Common myeloid progenitor, CD34-positive (primary cell): ENCODE measurements at regions not wholly inside any gene's neighbourhood (a gene's known extent, or its start where the extent isn't known, plus 50 kb on each side); places are given as distances from the start of the nearest gene placed in this dataset.
"Not testable (repeated sequence)": the region's sequence is repeated elsewhere in the genome, so short reads cannot be mapped to it uniquely, and the experiment has no call there.

Experiments
- CTCF ChIA-PET: fragments of 350-600 bp; sonication (Branson Sonifier 250); formaldehyde crosslinking; loops from one replicate; lab custom pipeline; 2021; ENCODE audit warnings: antibody characterized with exemption; lab: Charles Lee
- POLR2A ChIA-PET: fragments of 350-600 bp; sonication (Branson Sonifier 250); formaldehyde crosslinking; loops from one replicate; lab custom pipeline; 2021; ENCODE audit warnings: antibody characterized with exemption; lab: Charles Lee
- DNase-seq, 3 donors: peaks; one replicate each; pipeline versions ENCODE4 v3.0.0 to v3.0.0-alpha.2; 2013
- H3K27ac ChIP-seq, 2 experiments: 1 replicate in 1 of 2; 2 replicates in 1 of 2; pipeline ENCODE4 v1.7.0; 2013; ENCODE audit warnings: inconsistent platforms in 2 of 2, low read length in 2 of 2, mild to moderate bottlenecking in 2 of 2, low read depth in 1 of 2, moderate library complexity in 1 of 2; ENCODE audit not compliant: severe bottlenecking in 2 of 2, insufficient read depth in 1 of 2, poor library complexity in 1 of 2
- H3K27me3 ChIP-seq, 5 experiments: replicated peaks in 2 of 5; 1 replicate in 3 of 5; 2 replicates in 2 of 5; pipeline versions ENCODE4 v1.6.1 to v1.7.0; 2013; ENCODE audit warnings: low read length in 4 of 5, mild to moderate bottlenecking in 2 of 5, moderate library complexity in 2 of 5, inconsistent platforms in 1 of 5; ENCODE audit not compliant: insufficient read depth in 5 of 5, control insufficient read depth in 4 of 5
- H3K36me3 ChIP-seq, 4 experiments: 1 replicate in 2 of 4; 2 replicates in 2 of 4; pipeline versions ENCODE4 v1.6.1 to v1.7.0; 2013; ENCODE audit warnings: low read length in 3 of 4, control low read depth in 1 of 4, mild to moderate bottlenecking in 1 of 4; ENCODE audit not compliant: control insufficient read depth in 4 of 4, insufficient read depth in 4 of 4
- H3K4me1 ChIP-seq, 4 experiments: 1 replicate in 3 of 4; 2 replicates in 1 of 4; pipeline versions ENCODE4 v1.6.1 to v1.7.1; 2013; ENCODE audit warnings: low read length in 3 of 4, mild to moderate bottlenecking in 3 of 4, control low read depth in 1 of 4, inconsistent platforms in 1 of 4, moderate library complexity in 1 of 4; ENCODE audit not compliant: control insufficient read depth in 4 of 4, insufficient read depth in 4 of 4; ENCODE audit errors: control extremely low read depth in 1 of 4
- H3K4me3 ChIP-seq, 7 experiments: 1 replicate in 4 of 7; 2 replicates in 3 of 7; pipeline versions ENCODE4 v1.5.1 to v1.7.0; 2013; ENCODE audit warnings: mild to moderate bottlenecking in 7 of 7, low read length in 6 of 7, moderate library complexity in 6 of 7, inconsistent platforms in 2 of 7, low read depth in 2 of 7, control low read depth in 1 of 7; ENCODE audit not compliant: insufficient read depth in 4 of 7, control insufficient read depth in 1 of 7; ENCODE audit errors: extremely low read depth in 1 of 7
- H3K9me3 ChIP-seq, 5 experiments: 1 replicate in 4 of 5; 2 replicates in 1 of 5; pipeline versions ENCODE4 v1.6.1 to v1.7.1; 2013; ENCODE audit warnings: low read length in 4 of 5, mild to moderate bottlenecking in 2 of 5, inconsistent platforms in 1 of 5, low read depth in 1 of 5, moderate library complexity in 1 of 5; ENCODE audit not compliant: control insufficient read depth in 4 of 5, insufficient read depth in 2 of 5; ENCODE audit errors: control extremely low read depth in 1 of 5
- WGBS: methylation state at CpG from one replicate; pipeline ENCODE4 v1.1.5; 2013; ENCODE audit not compliant: insufficient coverage; 5-methylcytosine and 5-hydroxymethylcytosine counted together

GRCh38 chr10:90119631-90120280 lies 418.4 kb downstream of the KIF20B start:
- H3K27me3 ChIP-seq, H3K27ac ChIP-seq, CTCF ChIA-PET, H3K36me3 ChIP-seq, H3K4me1 ChIP-seq, POLR2A ChIA-PET, H3K9me3 ChIP-seq, DNase-seq, H3K4me3 ChIP-seq: not testable (repeated sequence)
- 96% methylated on average over 8 of the region's 21 CpGs for WGBS

GRCh38 chr10:90125456-90126255 lies 424.3 kb downstream of the KIF20B start:
- Histone ChIP-seq H3K27ac (no peak overlapping the region), H3K9me3 (peaks cover 0 to 4% (median 0%) of the 10 kb centered on the region in 5 experiments), H3K27me3 (no peaks in the 10 kb centered on the region), H3K4me3 (no peak overlapping the region), H3K36me3 (no peaks in the 10 kb centered on the region), H3K4me1 (no peaks in the 10 kb centered on the region)
- ChIA-PET POLR2A (no interaction called here), CTCF (no interaction called here)
- WGBS = 24% methylated on average over 2 of the region's 7 CpGs
- DNase-seq = peak; percentile 6 to 22 (median 9)

GRCh38 chr10:90126256-90126595 lies 424.8 kb downstream of the KIF20B start:
- Histone ChIP-seq H3K36me3 (no peaks in the 10 kb centered on the region), H3K4me3 (no peak overlapping the region), H3K4me1 (no peaks in the 10 kb centered on the region), H3K27ac (no peak overlapping the region), H3K27me3 (no peaks in the 10 kb centered on the region), H3K9me3 (peaks cover 0 to 4% (median 0%) of the 10 kb centered on the region in 5 experiments)
- CTCF ChIA-PET = no interaction called here
- WGBS = 80% methylated on average over 1 of the region's 1 CpG
- POLR2A ChIA-PET = no interaction called here
- no peak for DNase-seq

- H3K27me3 ChIP-seq = no peaks in the 10 kb centered on the region
- H3K4me1 ChIP-seq = no peaks in the 10 kb centered on the region
- no peak for DNase-seq
- no peak overlapping the region for H3K27ac ChIP-seq
- POLR2A ChIA-PET = no interaction called here
- WGBS = 100% methylated on average over 2 of the region's 2 CpGs
- CTCF ChIA-PET = no interaction called here
- peaks cover 2 to 17% (median 4%) of the 10 kb centered on the region in 5 experiments for H3K9me3 ChIP-seq
- H3K36me3 ChIP-seq = no peaks in the 10 kb centered on the region
- no peak overlapping the region for H3K4me3 ChIP-seq
These were observed 429.1 kb downstream of the KIF20B start for GRCh38 chr10:90130321-90131086.

GRCh38 chr10:90133606-90134005 lies 432.2 kb downstream of the KIF20B start:
- no peak for DNase-seq
- no CpG with 5 or more reads among the region's 2 CpGs for WGBS
- Histone ChIP-seq H3K4me1 (no peaks in the 10 kb centered on the region), H3K27me3 (no peaks in the 10 kb centered on the region), H3K27ac (no peak overlapping the region), H3K9me3 (peaks cover 3 to 44% (median 22%) of the 10 kb centered on the region in 5 experiments), H3K4me3 (no peak overlapping the region), H3K36me3 (no peaks in the 10 kb centered on the region)
- POLR2A ChIA-PET = no interaction called here
- CTCF ChIA-PET = no interaction called here

GRCh38 chr10:90136731-90137316 lies 435.4 kb downstream of the KIF20B start:
- Histone ChIP-seq H3K36me3 (no peaks in the 10 kb centered on the region), H3K9me3 (peaks cover 3 to 45% (median 28%) of the 10 kb centered on the region in 5 experiments), H3K27ac (no peak overlapping the region), H3K27me3 (no peaks in the 10 kb centered on the region), H3K4me1 (no peaks in the 10 kb centered on the region), H3K4me3 (no peak overlapping the region)
- ChIA-PET POLR2A (no interaction called here), CTCF (no interaction called here)
- DNase-seq = peak; percentile 25 to 41 (median 38)
- 71% methylated on average over 6 of the region's 8 CpGs for WGBS
